ENCODE measurements at regions not wholly inside any gene's neighbourhood (a gene's known extent, or its start where the extent isn't known, plus 50 kb on each side); places are given as distances from the start of the nearest gene placed in this dataset.

DNA sequence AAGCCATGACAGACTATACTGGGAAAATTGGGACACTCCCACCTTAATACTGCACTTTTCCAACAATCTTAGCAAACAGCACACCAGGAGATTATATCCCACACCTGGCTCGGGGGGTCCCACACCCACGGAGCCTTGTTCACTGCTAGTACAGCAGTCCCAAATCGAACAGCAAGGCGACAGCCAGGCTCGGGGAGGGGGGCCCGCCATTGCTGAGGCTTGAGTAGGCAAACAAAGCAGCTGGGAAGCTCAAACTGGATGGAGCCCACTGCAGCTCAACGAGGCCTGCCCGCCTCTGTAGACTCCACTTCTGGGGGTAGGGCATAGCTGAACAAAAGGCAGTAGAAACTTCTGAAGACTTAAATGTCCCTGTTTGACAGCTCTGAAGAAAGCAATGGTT, 118.3 kb downstream of the MAGEB5 start:
- Histone ChIP-seq H3K27ac (no peak overlapping the region), H3K4me1 (no peaks in the 10 kb centered on the region), H3K9me3 (no peaks in the 10 kb centered on the region), H3K4me3 (no peak overlapping the region), H3K27me3 (peaks cover 0 to 3% of the 10 kb centered on the region in 2 donors), H3K36me3 (no peaks in the 10 kb centered on the region)
- DNase-seq (ENCODE audit: low spot score in 2 of 2), result no peak
- intact Hi-C loops (cut with DNase I; ENCODE audit: low total_unique reads), result no loop called here
- TF ChIP-seq, protein P1, sequence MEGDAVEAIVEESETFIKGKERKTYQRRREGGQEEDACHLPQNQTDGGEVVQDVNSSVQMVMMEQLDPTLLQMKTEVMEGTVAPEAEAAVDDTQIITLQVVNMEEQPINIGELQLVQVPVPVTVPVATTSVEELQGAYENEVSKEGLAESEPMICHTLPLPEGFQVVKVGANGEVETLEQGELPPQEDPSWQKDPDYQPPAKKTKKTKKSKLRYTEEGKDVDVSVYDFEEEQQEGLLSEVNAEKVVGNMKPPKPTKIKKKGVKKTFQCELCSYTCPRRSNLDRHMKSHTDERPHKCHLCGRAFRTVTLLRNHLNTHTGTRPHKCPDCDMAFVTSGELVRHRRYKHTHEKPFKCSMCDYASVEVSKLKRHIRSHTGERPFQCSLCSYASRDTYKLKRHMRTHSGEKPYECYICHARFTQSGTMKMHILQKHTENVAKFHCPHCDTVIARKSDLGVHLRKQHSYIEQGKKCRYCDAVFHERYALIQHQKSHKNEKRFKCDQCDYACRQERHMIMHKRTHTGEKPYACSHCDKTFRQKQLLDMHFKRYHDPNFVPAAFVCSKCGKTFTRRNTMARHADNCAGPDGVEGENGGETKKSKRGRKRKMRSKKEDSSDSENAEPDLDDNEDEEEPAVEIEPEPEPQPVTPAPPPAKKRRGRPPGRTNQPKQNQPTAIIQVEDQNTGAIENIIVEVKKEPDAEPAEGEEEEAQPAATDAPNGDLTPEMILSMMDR (IDR thresholded peaks at IDR 0.05), result no peak
- TF ChIP-seq POLR2AphosphoS5 (IDR thresholded peaks at IDR 0.05) (no peak), POLR2A (IDR thresholded peaks at IDR 0.05) (no peak)

DNA sequence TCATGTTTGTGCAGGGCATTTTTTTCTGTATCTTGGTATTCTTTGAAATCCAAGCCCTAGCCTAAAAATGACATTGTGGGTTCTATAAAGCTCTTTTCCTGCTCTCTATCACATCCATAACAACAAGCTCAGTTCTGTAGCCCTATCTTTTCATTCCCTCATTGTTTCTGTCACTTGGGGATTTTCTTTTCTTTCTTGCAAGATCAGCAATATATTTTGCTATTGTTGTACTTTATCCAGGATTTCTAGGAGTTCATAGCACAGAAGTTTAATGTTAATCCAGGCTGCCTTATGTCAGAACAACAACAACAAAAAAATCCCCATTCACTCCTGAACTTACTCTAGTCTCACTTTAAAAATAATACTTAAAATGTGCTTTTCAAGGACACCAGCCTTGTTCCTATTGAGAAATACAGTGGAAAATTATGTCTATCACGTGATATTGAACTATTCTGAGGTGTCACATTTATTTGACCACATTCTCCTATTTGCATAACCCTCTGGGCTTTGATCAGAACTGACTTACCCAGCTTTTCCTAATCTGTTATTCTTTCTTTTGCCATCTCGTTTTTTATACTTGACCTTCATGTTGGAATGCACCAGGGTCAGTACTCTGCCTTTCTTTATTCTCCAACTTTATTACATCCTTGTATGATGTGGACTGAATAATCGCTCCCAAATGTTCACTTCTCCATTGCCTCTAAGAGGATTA, 112.8 kb downstream of the MAGEB5 start:
- intact Hi-C loops (cut with DNase I; ENCODE audit: low total_unique reads), result no loop called here
- TF ChIP-seq POLR2A (IDR thresholded peaks at IDR 0.05) (no peak), POLR2AphosphoS5 (IDR thresholded peaks at IDR 0.05) (no peak)
- TF ChIP-seq, protein P1 (IDR thresholded peaks at IDR 0.05), result no peak
- no peak for DNase-seq (ENCODE audit: low spot score in 2 of 2)
- Histone ChIP-seq H3K9me3 (no peaks in the 10 kb centered on the region), H3K27me3 (no peaks in the 10 kb centered on the region), H3K4me1 (no peaks in the 10 kb centered on the region), H3K27ac (no peak overlapping the region), H3K36me3 (no peaks in the 10 kb centered on the region), H3K4me3 (no peak overlapping the region)

DNA sequence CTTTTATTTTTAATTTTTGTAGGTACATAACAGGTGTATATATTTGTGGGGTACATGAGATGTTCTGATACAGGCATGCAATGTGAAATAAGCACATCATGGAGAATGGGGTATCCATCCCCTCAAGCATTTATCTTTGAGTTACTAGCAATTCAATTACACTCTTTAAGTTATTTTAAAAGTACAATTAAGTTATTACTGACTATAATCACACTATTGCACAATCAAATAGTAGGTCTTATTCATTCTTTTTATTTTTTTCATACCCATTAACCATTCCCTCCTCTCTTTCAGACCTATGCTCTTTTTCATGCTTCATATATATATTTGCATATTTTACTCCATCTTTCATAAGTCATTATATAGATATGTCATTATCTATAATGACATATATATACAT, 93.3 kb downstream of the MAGEB5 start:
- Histone ChIP-seq H3K4me3 (no peak overlapping the region), H3K27ac (no peak overlapping the region), H3K9me3 (no peaks in the 10 kb centered on the region), H3K36me3 (no peaks in the 10 kb centered on the region), H3K27me3 (peaks cover 0 to 7% of the 10 kb centered on the region in 2 donors), H3K4me1 (no peaks in the 10 kb centered on the region)
- TF ChIP-seq, protein P1 (IDR thresholded peaks at IDR 0.05), result no peak
- no peak for TF ChIP-seq POLR2AphosphoS5 (IDR thresholded peaks at IDR 0.05)
- no peak for TF ChIP-seq POLR2A (IDR thresholded peaks at IDR 0.05)
- intact Hi-C loops (cut with DNase I; ENCODE audit: low total_unique reads), result no loop called here
- DNase-seq (ENCODE audit: low spot score in 2 of 2), result no peak

DNA sequence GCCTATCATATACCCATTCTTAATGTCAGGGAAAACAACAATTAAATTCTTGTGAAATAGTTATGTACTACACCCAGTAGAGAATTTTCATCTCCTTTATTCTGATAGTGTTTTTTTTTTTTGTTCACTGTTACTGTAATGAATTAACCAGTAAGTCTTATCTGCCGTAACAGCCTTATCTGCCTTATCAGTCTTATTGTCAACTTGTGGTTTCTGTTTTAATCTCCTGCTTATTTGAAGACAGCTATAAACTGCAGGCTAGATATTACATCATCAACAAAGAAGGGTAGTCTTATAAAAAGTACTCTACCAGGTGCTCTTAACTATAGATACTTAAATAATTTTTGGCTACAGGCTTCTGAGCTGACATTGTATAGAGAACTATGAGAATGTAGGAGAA, 79.5 kb downstream of the MAGEB5 start:
- intact Hi-C loops (cut with DNase I; ENCODE audit: low total_unique reads), result no loop called here
- TF ChIP-seq POLR2AphosphoS5 (IDR thresholded peaks at IDR 0.05) (no peak), POLR2A (IDR thresholded peaks at IDR 0.05) (no peak)
- TF ChIP-seq, protein P1 (IDR thresholded peaks at IDR 0.05), result no peak
- no peak overlapping the region for H3K4me3 ChIP-seq

DNA sequence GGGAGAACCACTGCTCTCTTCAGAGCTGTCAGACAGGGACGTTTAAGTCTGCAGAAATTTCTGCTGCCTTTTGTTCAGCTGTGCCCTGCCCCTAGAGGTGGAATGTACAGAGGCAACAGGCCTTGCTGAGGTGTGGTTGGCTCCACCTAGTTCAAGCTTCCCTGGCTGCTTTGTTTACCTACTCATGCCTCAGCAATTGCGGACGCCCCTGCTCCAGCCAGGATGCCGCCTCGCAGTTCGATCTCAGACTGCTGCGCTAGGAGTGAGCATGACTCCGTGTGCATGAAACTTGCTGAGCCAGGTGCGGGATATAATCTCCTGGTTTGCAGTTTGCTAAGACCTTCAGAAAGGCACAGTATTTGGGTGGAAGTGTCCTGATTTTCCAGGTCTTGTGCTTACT, 70.9 kb downstream of the MAGEB5 start:
- intact Hi-C loops (cut with DNase I; ENCODE audit: low total_unique reads), result no loop called here
- Histone ChIP-seq H3K4me3 (no peak overlapping the region), H3K27me3 (no peaks in the 10 kb centered on the region), H3K27ac (no peak overlapping the region), H3K9me3 (peaks cover 0 to 10% of the 10 kb centered on the region in 2 donors), H3K36me3 (no peaks in the 10 kb centered on the region), H3K4me1 (no peaks in the 10 kb centered on the region)
- TF ChIP-seq POLR2A (IDR thresholded peaks at IDR 0.05) (no peak), POLR2AphosphoS5 (IDR thresholded peaks at IDR 0.05) (no peak)
- TF ChIP-seq, protein P1 (IDR thresholded peaks at IDR 0.05), result no peak
- no peak for DNase-seq (ENCODE audit: low spot score in 2 of 2)

More for the DNA sequence above, 79.5 kb downstream of the MAGEB5 start:
- no peak for DNase-seq (ENCODE audit: low spot score in 2 of 2)
- Histone ChIP-seq H3K36me3 (no peaks in the 10 kb centered on the region), H3K27ac (no peak overlapping the region), H3K4me1 (no peaks in the 10 kb centered on the region), H3K9me3 (no peaks in the 10 kb centered on the region), H3K27me3 (no peaks in the 10 kb centered on the region)
